Glomerular endothelial cell (primary cell): ENCODE measurements at regions not wholly inside any gene's neighbourhood (a gene's known extent, or its start where the extent isn't known, plus 50 kb on each side); places are given as distances from the start of the nearest gene placed in this dataset.

Experiments
- DNase-seq: peaks from one replicate; pipeline ENCODE4 v3.0.0-alpha.2; 2011; ENCODE audit warnings: low read depth, low spot score; ENCODE audit errors: extremely low read depth

GRCh38 chr3:192079098-192079497, 618.1 kb downstream of the PYDC2 start:
- DNase-seq = no peak

DNA sequence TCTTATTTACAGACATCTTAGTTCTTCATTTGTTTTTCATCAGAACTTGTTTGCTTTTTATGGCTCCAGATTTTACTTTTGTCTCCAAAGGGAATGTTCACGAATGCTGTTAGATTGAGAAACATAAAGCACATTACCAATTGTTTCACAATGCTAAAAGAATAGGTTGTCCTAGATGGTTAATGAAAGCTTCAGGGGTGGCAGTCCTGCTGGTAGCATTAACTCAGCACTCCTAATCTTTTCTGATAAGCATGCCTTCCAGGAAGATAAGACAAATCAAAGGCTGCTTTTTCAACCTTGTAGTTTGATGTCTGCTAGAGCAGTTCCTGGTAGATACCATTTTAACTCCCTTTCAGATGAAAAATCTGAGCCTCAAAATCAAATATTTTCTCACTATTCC, 619.4 kb downstream of the PYDC2 start:
- DNase-seq = no peak

DNA sequence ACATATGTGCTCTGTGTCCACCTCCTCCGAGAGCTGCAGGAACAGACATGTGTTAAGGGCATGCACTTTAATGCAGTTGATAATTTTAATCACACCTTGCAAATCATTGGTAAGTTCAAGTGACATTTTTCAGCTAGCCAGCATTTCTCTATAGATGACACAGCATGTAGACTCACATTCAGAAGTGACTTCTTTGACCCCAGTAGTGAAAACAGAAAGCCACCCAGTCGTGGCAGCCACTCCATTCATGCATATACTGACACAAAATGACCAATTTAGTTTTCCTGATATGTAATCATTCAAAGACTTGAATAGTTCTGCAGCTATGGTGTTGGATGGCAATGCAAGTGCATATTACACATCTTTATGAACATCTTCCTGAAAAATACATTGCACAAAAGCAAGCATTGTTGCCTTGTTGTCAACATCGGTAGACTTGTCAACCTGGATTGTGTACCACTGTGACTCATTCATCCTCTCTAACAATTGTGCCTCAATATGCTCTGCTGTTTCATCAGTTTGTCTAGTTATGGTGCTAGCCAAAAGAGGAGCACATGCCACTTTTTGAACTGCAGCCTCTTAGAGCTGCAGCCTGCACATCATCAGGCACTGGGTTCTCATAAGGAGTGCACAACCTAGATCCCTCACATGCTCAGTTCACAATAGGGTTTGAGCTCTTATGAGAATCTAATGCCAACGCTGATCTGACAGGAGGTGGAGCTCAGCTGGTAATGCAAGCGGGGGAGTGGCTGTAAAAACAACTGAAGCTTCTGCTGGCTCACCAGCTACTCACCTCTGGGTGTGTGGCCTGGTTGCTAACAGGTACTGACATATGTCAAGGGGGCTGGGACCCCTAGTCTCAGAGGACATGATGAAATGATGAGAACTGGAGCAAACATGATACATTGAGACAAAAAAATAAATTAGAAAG, 622.0 kb downstream of the PYDC2 start:
- no peak for DNase-seq
